OCI-LY7 (cell line): ENCODE measurements at regions not wholly inside any gene's neighbourhood (a gene's known extent, or its start where the extent isn't known, plus 50 kb on each side); places are given as distances from the start of the nearest gene placed in this dataset.

Experiments used
- BruUV-seq: library from RNA; stranded (reverse); fragments of 400-500 nt; replicated peaks from 2 replicates; lab custom pipeline; 2021; lab: Mats Ljungman, UMichigan
- CTCF ChIA-PET: fragments of 300-600 bp; sonication (Branson Sonifier 250); formaldehyde crosslinking; loops from one replicate; lab custom pipeline; 2022; ENCODE audit warnings: antibody characterized with exemption; ENCODE audit not compliant: unreplicated experiment; lab: Charles Lee
- POLR2A ChIA-PET: fragments of 300-600 bp; sonication (Branson Sonifier 250); formaldehyde crosslinking; loops from one replicate; lab custom pipeline; 2022; ENCODE audit warnings: antibody characterized with exemption; lab: Charles Lee
- DNase-seq: peaks from one replicate; pipeline ENCODE4 v3.0.0-alpha.2; 2015; ENCODE audit warnings: low spot score
- H2AFZ ChIP-seq: fragments of 200-600 bp; sonication (generic), shearing (Covaris generic); 2 replicates; pipeline ENCODE4 v1.6.1; 2014; ENCODE audit warnings: mild to moderate bottlenecking, antibody characterized with exemption, low read length, moderate library complexity
- H3K27ac ChIP-seq: fragments of 200-600 bp; sonication (generic); 2 replicates; pipeline ENCODE4 v1.5.1; 2014; ENCODE audit warnings: mixed run types, low read depth, mild to moderate bottlenecking, moderate library complexity, low read length, inconsistent platforms; ENCODE audit not compliant: poor library complexity, severe bottlenecking
- H3K36me3 ChIP-seq: fragments of 200-600 bp; sonication (generic); 2 replicates; pipeline ENCODE4 v1.6.1; 2014; ENCODE audit warnings: mild to moderate bottlenecking, antibody characterized with exemption, low read length, moderate library complexity, mixed read lengths; ENCODE audit not compliant: insufficient read depth
- H3K4me1 ChIP-seq: fragments of 200-600 bp; sonication (generic); 2 replicates; pipeline ENCODE4 v1.5.1; 2014; ENCODE audit warnings: mild to moderate bottlenecking, low read length; ENCODE audit not compliant: insufficient read depth, poor library complexity, severe bottlenecking
- H3K4me2 ChIP-seq: fragments of 200-600 bp; sonication (generic); 2 replicates; pipeline ENCODE4 v1.6.1; 2014; ENCODE audit warnings: mild to moderate bottlenecking, low read length
- H3K4me3 ChIP-seq: fragments of 200-600 bp; sonication (generic); 2 replicates; pipeline ENCODE4 v1.5.1; 2014; ENCODE audit warnings: mild to moderate bottlenecking, low read depth, low read length; ENCODE audit not compliant: poor library complexity, severe bottlenecking
- H3K79me2 ChIP-seq: fragments of 200-600 bp; sonication (generic); 2 replicates; pipeline ENCODE4 v1.6.1; 2016; ENCODE audit warnings: low read depth, mild to moderate bottlenecking, low read length, moderate library complexity, mixed read lengths; ENCODE audit not compliant: insufficient read depth
- H3K9me2 ChIP-seq: fragments of 200-600 bp; sonication (generic); 2 replicates; pipeline ENCODE4 v1.6.1; 2016; ENCODE audit warnings: mild to moderate bottlenecking, low read length, mixed read lengths; ENCODE audit not compliant: insufficient read depth
- H3K9me3 ChIP-seq: fragments of 200-600 bp; sonication (generic); 2 replicates; pipeline ENCODE4 v1.6.1; 2014; ENCODE audit warnings: mild to moderate bottlenecking, mixed run types, low read length, mixed read lengths
- H4K20me1 ChIP-seq: fragments of 200-600 bp; sonication (generic); 2 replicates; pipeline ENCODE4 v1.6.1; 2014; ENCODE audit warnings: mild to moderate bottlenecking, antibody characterized with exemption, low read length, moderate library complexity, mixed read lengths; ENCODE audit not compliant: insufficient read depth
- CTCF ChIP-seq: fragments of 200-600 bp; sonication (generic); conservative IDR thresholded peaks from 2 replicates; pipeline ENCODE4 v1.5.1; 2014; ENCODE audit warnings: mild to moderate bottlenecking, antibody characterized with exemption, low read length, moderate library complexity, mixed read lengths
- EZH2phosphoT487 ChIP-seq: fragments of 200-600 bp; sonication (generic); IDR thresholded peaks from 2 replicates; pipeline ENCODE4 v1.6.1; 2018; ENCODE audit warnings: low read depth, borderline replicate concordance, mild to moderate bottlenecking, mixed run types, antibody characterized with exemption, low read length, moderate library complexity, mixed read lengths
- intact Hi-C: fragments of 100-400 bp; cut with micrococcal nuclease; formaldehyde crosslinking; loops from one replicate; pipeline ENCODE4 v1.10.0; 2022; ENCODE audit not compliant: unreplicated experiment

GRCh38 chr14:106215229-106215628 lies 688.8 kb downstream of the TMEM121 start:
- peaks cover 14% of the 10 kb centered on the region for H3K4me1 ChIP-seq
- no peaks in the 10 kb centered on the region for H3K79me2 ChIP-seq
- no peak for DNase-seq
- H3K9me3 ChIP-seq = no peaks in the 10 kb centered on the region
- no peak overlapping the region for H2AFZ ChIP-seq
- no peak for TF ChIP-seq EZH2phosphoT487
- no peak for TF ChIP-seq CTCF
- no TSS peak for BruUV-seq
- H3K27ac ChIP-seq = no peak overlapping the region
- ChIA-PET POLR2A (no interaction called here), CTCF (no interaction called here)
- no peak overlapping the region for H3K4me3 ChIP-seq
- no peaks in the 10 kb centered on the region for H3K36me3 ChIP-seq
- no peaks in the 10 kb centered on the region for H3K9me2 ChIP-seq
- intact Hi-C loops = no loop called here
- no peak overlapping the region for H3K4me2 ChIP-seq
- no peaks in the 10 kb centered on the region for H4K20me1 ChIP-seq

DNA sequence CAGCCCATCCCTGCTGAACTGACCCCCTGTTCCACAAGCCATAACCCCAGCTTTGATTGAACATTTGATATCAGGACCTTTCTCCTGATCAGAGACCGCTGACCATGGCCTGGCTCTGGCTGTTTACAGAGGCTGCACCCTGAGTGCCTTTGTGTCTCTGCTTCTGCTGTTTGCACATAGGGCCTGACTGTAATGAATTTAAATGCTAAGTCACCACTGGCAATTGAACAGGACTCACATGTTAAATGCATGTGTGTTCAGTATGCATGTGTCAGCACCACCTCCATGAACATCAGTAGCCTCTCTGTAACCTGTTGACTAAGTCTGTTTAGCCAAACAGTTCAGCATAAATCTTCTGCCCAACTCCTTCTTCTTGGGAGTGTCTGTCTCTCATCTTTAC lies 690.3 kb downstream of the TMEM121 start:
- Histone ChIP-seq H3K4me3 (no peak overlapping the region), H3K27ac (no peak overlapping the region), H3K9me2 (no peaks in the 10 kb centered on the region), H4K20me1 (no peaks in the 10 kb centered on the region), H2AFZ (no peak overlapping the region), H3K36me3 (no peaks in the 10 kb centered on the region), H3K9me3 (no peaks in the 10 kb centered on the region), H3K79me2 (no peaks in the 10 kb centered on the region), H3K4me1 (no peaks in the 10 kb centered on the region), H3K4me2 (no peak overlapping the region)
- POLR2A ChIA-PET = no interaction called here
- BruUV-seq = no TSS peak
- TF ChIP-seq EZH2phosphoT487 (no peak), CTCF (no peak)
- no peak for DNase-seq
- CTCF ChIA-PET = no interaction called here
- intact Hi-C loops = no loop called here

GRCh38 chr14:106218174-106218573 lies 691.8 kb downstream of the TMEM121 start:
- ChIA-PET POLR2A (no interaction called here), CTCF (no interaction called here)
- intact Hi-C loops = no loop called here
- Histone ChIP-seq H2AFZ (no peak overlapping the region), H3K4me1 (no peaks in the 10 kb centered on the region), H3K79me2 (no peaks in the 10 kb centered on the region), H3K9me2 (no peaks in the 10 kb centered on the region), H3K4me2 (no peak overlapping the region), H3K36me3 (no peaks in the 10 kb centered on the region), H3K27ac (no peak overlapping the region), H3K9me3 (no peaks in the 10 kb centered on the region), H4K20me1 (no peaks in the 10 kb centered on the region), H3K4me3 (no peak overlapping the region)
- TF ChIP-seq EZH2phosphoT487 = no peak
- TF ChIP-seq CTCF = peak; percentile 41; the same call in 1 of the 2 replicates
- DNase-seq = no peak
- no TSS peak for BruUV-seq
